Adrenal gland (tissue), 9 donors: ENCODE measurements at regions not wholly inside any gene's neighbourhood (a gene's known extent, or its start where the extent isn't known, plus 50 kb on each side); places are given as distances from the start of the nearest gene placed in this dataset.

ENCODE experiments used
- DNase-seq, 7 donors: peaks; one replicate each; pipeline ENCODE4 v3.0.0-alpha.2; 2019 to 2020
- H3K27ac ChIP-seq, 5 donors: fragments of 200-600 bp; sonication (generic) in 4 of 5; 1 replicate in 3 of 5; 2 replicates in 2 of 5; pipeline versions ENCODE4 v1.5.1 to v1.8.0; 2016 to 2020; ENCODE audit warnings: mild to moderate bottlenecking in 1 of 5
- H3K27me3 ChIP-seq: fragments of 200-600 bp; 2 replicates; pipeline ENCODE4 v1.8.0; 2021
- H3K36me3 ChIP-seq, 2 donors: fragments of 200-600 bp; replicated peaks in 1 of 2; 1 replicate in 1 of 2; 2 replicates in 1 of 2; pipeline versions ENCODE4 v1.5.1 to v1.8.0; 2018 to 2022
- H3K4me1 ChIP-seq, 2 donors: fragments of 200-600 bp; replicated peaks in 1 of 2; 1 replicate in 1 of 2; 2 replicates in 1 of 2; pipeline versions ENCODE4 v1.5.1 to v1.8.0; 2018 to 2021
- H3K4me3 ChIP-seq, 4 donors: fragments of 200-600 bp; sonication (generic) in 3 of 4; one replicate each; pipeline ENCODE4 v1.5.1; 2016 to 2018
- H3K9me3 ChIP-seq, 3 donors: fragments of 200-600 bp; sonication (generic) in 1 of 3; replicated peaks in 1 of 3; 1 replicate in 2 of 3; 2 replicates in 1 of 3; pipeline versions ENCODE4 v1.5.1 to v1.8.0; 2016 to 2021
- POLR2A ChIP-seq, 2 donors: fragments of 450-650 bp; IDR thresholded peaks; one replicate each; pipeline ENCODE4 v1.6.1; 2017; ENCODE audit warnings: antibody characterized with exemption in 2 of 2, mild to moderate bottlenecking in 2 of 2, moderate library complexity in 1 of 2
- WGBS, 4 donors: extraction: QIAGEN DNeasy Blood & Tissue Kit in 2 of 4; methylation state at CpG; one replicate each; pipeline versions ENCODE4 v1.1.5 to v1.1.7; 2013 to 2017; 5-methylcytosine and 5-hydroxymethylcytosine counted together
- intact Hi-C, 2 donors: fragments of 100-400 bp; cut with DNase I; formaldehyde crosslinking; loops; one replicate each; pipeline versions ENCODE4 v1.14.1 to v1.15.0; 2022 to 2023
- TF ChIP-seq, protein P1 (sequence below), 6 experiments: fragments of 450-650 bp in 4 of 6; fragments of 200-600 bp in 2 of 6; sonication (generic) in 1 of 6; IDR thresholded peaks; 1 replicate in 5 of 6; 2 replicates in 1 of 6; pipeline versions ENCODE4 v1.5.1 to v1.8.0; 2016 to 2021; ENCODE audit warnings: antibody characterized with exemption in 6 of 6, mild to moderate bottlenecking in 2 of 6, moderate library complexity in 1 of 6
- donor health status: healthy with polysubstance abuse.
- donor health status: Bipolar disorder and iron deficiency.
- donor health status: DM: yes; HTN: yes; CAD: no.
- donor health status: DM: no; HTN: no; CAD: no.
- donor health status: DM: no; HTN: no; CAD: no.

- Histone ChIP-seq H3K36me3 (no peaks in the 10 kb centered on the region), H3K4me1 (no peaks in the 10 kb centered on the region), H3K9me3 (no peaks in the 10 kb centered on the region), H3K27ac (peak overlapping the region in 1 of 5 donors; percentile 24), H3K4me3 (no peak overlapping the region), H3K27me3 (no peaks in the 10 kb centered on the region)
- no peak for DNase-seq
- TF ChIP-seq POLR2A (IDR thresholded peaks at IDR 0.05) = no peak
- TF ChIP-seq, protein P1, sequence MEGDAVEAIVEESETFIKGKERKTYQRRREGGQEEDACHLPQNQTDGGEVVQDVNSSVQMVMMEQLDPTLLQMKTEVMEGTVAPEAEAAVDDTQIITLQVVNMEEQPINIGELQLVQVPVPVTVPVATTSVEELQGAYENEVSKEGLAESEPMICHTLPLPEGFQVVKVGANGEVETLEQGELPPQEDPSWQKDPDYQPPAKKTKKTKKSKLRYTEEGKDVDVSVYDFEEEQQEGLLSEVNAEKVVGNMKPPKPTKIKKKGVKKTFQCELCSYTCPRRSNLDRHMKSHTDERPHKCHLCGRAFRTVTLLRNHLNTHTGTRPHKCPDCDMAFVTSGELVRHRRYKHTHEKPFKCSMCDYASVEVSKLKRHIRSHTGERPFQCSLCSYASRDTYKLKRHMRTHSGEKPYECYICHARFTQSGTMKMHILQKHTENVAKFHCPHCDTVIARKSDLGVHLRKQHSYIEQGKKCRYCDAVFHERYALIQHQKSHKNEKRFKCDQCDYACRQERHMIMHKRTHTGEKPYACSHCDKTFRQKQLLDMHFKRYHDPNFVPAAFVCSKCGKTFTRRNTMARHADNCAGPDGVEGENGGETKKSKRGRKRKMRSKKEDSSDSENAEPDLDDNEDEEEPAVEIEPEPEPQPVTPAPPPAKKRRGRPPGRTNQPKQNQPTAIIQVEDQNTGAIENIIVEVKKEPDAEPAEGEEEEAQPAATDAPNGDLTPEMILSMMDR (IDR thresholded peaks at IDR 0.05) = no peak
- WGBS, 4 donors = 79 to 94% (median 85%) methylated on average over 5 of the region's 5 CpGs; no CpG with 5 or more reads in 1 of the 4 donors
- intact Hi-C loops = no loop called here
Measured at GRCh38 chr4:158313566-158313965, 103.3 kb downstream of the TMEM144 start.

- H3K27me3 ChIP-seq = no peaks in the 10 kb centered on the region
- DNase-seq = no peak
- H3K4me3 ChIP-seq = no peak overlapping the region
- no peak for TF ChIP-seq POLR2A (IDR thresholded peaks at IDR 0.05)
- TF ChIP-seq, protein P1 (IDR thresholded peaks at IDR 0.05) = no peak
- peak overlapping the region in 1 of 5 donors; percentile 31 for H3K27ac ChIP-seq
- WGBS, 4 donors = 66 to 77% (median 68%) methylated on average over 5 of the region's 5 CpGs
- intact Hi-C loops = no loop called here
- H3K4me1 ChIP-seq = no peaks in the 10 kb centered on the region
- no peaks in the 10 kb centered on the region for H3K9me3 ChIP-seq
- H3K36me3 ChIP-seq = no peaks in the 10 kb centered on the region
Measured at GRCh38 chr4:158314756-158315487, 104.6 kb downstream of the TMEM144 start.

GRCh38 chr4:158315706-158316105 lies 105.4 kb downstream of the TMEM144 start:
- WGBS, 4 donors = 38 to 53% (median 42%) methylated on average over 2 of the region's 2 CpGs
- no peak overlapping the region for H3K4me3 ChIP-seq
- intact Hi-C loops = no loop called here
- H3K9me3 ChIP-seq = no peaks in the 10 kb centered on the region
- no peaks in the 10 kb centered on the region for H3K27me3 ChIP-seq
- DNase-seq = no peak
- no peak for TF ChIP-seq POLR2A (IDR thresholded peaks at IDR 0.05)
- TF ChIP-seq, protein P1 (IDR thresholded peaks at IDR 0.05) = no peak
- H3K36me3 ChIP-seq = no peaks in the 10 kb centered on the region
- H3K27ac ChIP-seq = peak overlapping the region in 1 of 5 donors; percentile 31
- H3K4me1 ChIP-seq = no peaks in the 10 kb centered on the region

GRCh38 chr4:158316264-158316663 lies 106.0 kb downstream of the TMEM144 start:
- H3K27me3 ChIP-seq = no peaks in the 10 kb centered on the region
- intact Hi-C loops = no loop called here
- H3K4me3 ChIP-seq = no peak overlapping the region
- no peaks in the 10 kb centered on the region for H3K36me3 ChIP-seq
- H3K4me1 ChIP-seq = no peaks in the 10 kb centered on the region
- 45 to 70% (median 67%) methylated on average over 1 of the region's 1 CpG for WGBS, 4 donors
- no peak for DNase-seq
- H3K27ac ChIP-seq = no peak overlapping the region
- H3K9me3 ChIP-seq = no peaks in the 10 kb centered on the region
- TF ChIP-seq, protein P1 (IDR thresholded peaks at IDR 0.05) = no peak
- TF ChIP-seq POLR2A (IDR thresholded peaks at IDR 0.05) = no peak
